ENCODE measurements at regions not wholly inside any gene's neighbourhood (a gene's known extent, or its start where the extent isn't known, plus 50 kb on each side); places are given as distances from the start of the nearest gene placed in this dataset.

GRCh38 chr5:17951392-17952169 lies 317.3 kb downstream of the TAF11L14 start:
- H3K27ac ChIP-seq (ENCODE audit: low read depth in 1 of 2, low read length in 1 of 2), result no peak overlapping the region

GRCh38 chr5:17952231-17952630 lies 318.0 kb downstream of the TAF11L14 start:
- no peak for TF ChIP-seq CTCF (IDR thresholded peaks at IDR 0.05; ENCODE audit: control extremely low read depth, extremely low read depth)
- WGBS, 2 donors, result 74 to 85% methylated on average over 4 of the region's 4 CpGs

More at GRCh38 chr5:17951392-17952169, 317.3 kb downstream of the TAF11L14 start:
- WGBS, 2 donors, result 83 to 84% methylated on average over 9 of the region's 9 CpGs
- no peak overlapping the region for H3K9ac ChIP-seq (ENCODE audit: insufficient read depth in 1 of 2, low read length in 2 of 2)
- DNase-seq (no peak), ATAC-seq (ENCODE audit: insufficient read depth, low FRiP score) (no peak)
- H3K9me3 ChIP-seq (ENCODE audit: control insufficient read depth in 4 of 4, insufficient read depth in 3 of 4, low read length in 3 of 4), result no peaks in the 10 kb centered on the region
- TF ChIP-seq CTCF (IDR thresholded peaks at IDR 0.05; ENCODE audit: control extremely low read depth, extremely low read depth), result no peak
- no peaks in the 10 kb centered on the region for H3K36me3 ChIP-seq (ENCODE audit: control insufficient read depth in 4 of 4, insufficient read depth in 4 of 4, low read length in 4 of 4)
- H3K27me3 ChIP-seq (ENCODE audit: control insufficient read depth in 3 of 3, insufficient read depth in 3 of 3, low read length in 2 of 3), result no peaks in the 10 kb centered on the region
- H3K4me1 ChIP-seq (ENCODE audit: control insufficient read depth in 5 of 5, insufficient read depth in 5 of 5, low read length in 5 of 5), result no peaks in the 10 kb centered on the region
- no peak overlapping the region for H3K4me3 ChIP-seq

GRCh38 chr5:17964067-17964466 lies 329.8 kb downstream of the TAF11L14 start:
- Histone ChIP-seq H3K36me3 (ENCODE audit: control insufficient read depth in 4 of 4, insufficient read depth in 4 of 4, low read length in 4 of 4) (no peaks in the 10 kb centered on the region), H3K27ac (ENCODE audit: low read depth in 1 of 2, low read length in 1 of 2) (no peak overlapping the region), H3K27me3 (ENCODE audit: control insufficient read depth in 3 of 3, insufficient read depth in 3 of 3, low read length in 2 of 3) (no peaks in the 10 kb centered on the region), H3K4me1 (ENCODE audit: control insufficient read depth in 5 of 5, insufficient read depth in 5 of 5, low read length in 5 of 5) (no peaks in the 10 kb centered on the region), H3K9me3 (ENCODE audit: control insufficient read depth in 4 of 4, insufficient read depth in 3 of 4, low read length in 3 of 4) (peaks cover 0 to 3% (median 0%) of the 10 kb centered on the region in 4 donors), H3K4me3 (no peak overlapping the region), H3K9ac (ENCODE audit: insufficient read depth in 1 of 2, low read length in 2 of 2) (no peak overlapping the region)
- TF ChIP-seq CTCF (IDR thresholded peaks at IDR 0.05; ENCODE audit: control extremely low read depth, extremely low read depth), result no peak
- DNase-seq (no peak), ATAC-seq (ENCODE audit: insufficient read depth, low FRiP score) (no peak)
- WGBS, 2 donors, result 71 to 79% methylated on average over 2 of the region's 2 CpGs

More at GRCh38 chr5:17952231-17952630, 318.0 kb downstream of the TAF11L14 start:
- Histone ChIP-seq H3K4me3 (no peak overlapping the region), H3K27me3 (ENCODE audit: control insufficient read depth in 3 of 3, insufficient read depth in 3 of 3, low read length in 2 of 3) (no peaks in the 10 kb centered on the region), H3K9ac (ENCODE audit: insufficient read depth in 1 of 2, low read length in 2 of 2) (no peak overlapping the region), H3K36me3 (ENCODE audit: control insufficient read depth in 4 of 4, insufficient read depth in 4 of 4, low read length in 4 of 4) (no peaks in the 10 kb centered on the region), H3K27ac (ENCODE audit: low read depth in 1 of 2, low read length in 1 of 2) (no peak overlapping the region), H3K4me1 (ENCODE audit: control insufficient read depth in 5 of 5, insufficient read depth in 5 of 5, low read length in 5 of 5) (no peaks in the 10 kb centered on the region), H3K9me3 (ENCODE audit: control insufficient read depth in 4 of 4, insufficient read depth in 3 of 4, low read length in 3 of 4) (no peaks in the 10 kb centered on the region)
- no peak for ATAC-seq (ENCODE audit: insufficient read depth, low FRiP score)
- DNase-seq, result no peak
